ENCODE measurements at regions not wholly inside any gene's neighbourhood (a gene's known extent, or its start where the extent isn't known, plus 50 kb on each side); places are given as distances from the start of the nearest gene placed in this dataset.

GRCh38 chr2:168375195-168375798 is 80.8 kb upstream of the CERS6 start:
- H4K5ac ChIP-seq (ENCODE audit: insufficient read length, low read depth, low read length), result no peak overlapping the region
- no peak for TF ChIP-seq ASH2L (IDR thresholded peaks at IDR 0.05; ENCODE audit: low read length)
- no peak for TF ChIP-seq ZNF274 (IDR thresholded peaks at IDR 0.05; ENCODE audit: borderline replicate concordance, extremely low read depth, low read length)
- TF ChIP-seq TBP (IDR thresholded peaks at IDR 0.05; ENCODE audit: low read depth, low read length), result no peak
- no peak for TF ChIP-seq CEBPB (IDR thresholded peaks at IDR 0.05; ENCODE audit: low read depth, low read length)
- no peak for TF ChIP-seq BRCA1 (IDR thresholded peaks at IDR 0.05; ENCODE audit: low read depth, low read length)
- no peak for TF ChIP-seq KDM4A (IDR thresholded peaks at IDR 0.05; ENCODE audit: low read depth, low read length, severe bottlenecking)
- TF ChIP-seq ATF2 (IDR thresholded peaks at IDR 0.05; ENCODE audit: low read length), result no peak
- TF ChIP-seq KDM1A (IDR thresholded peaks at IDR 0.05; ENCODE audit: borderline replicate concordance, low read length), result no peak
- TF ChIP-seq JUN (IDR thresholded peaks at IDR 0.05; ENCODE audit: low read depth, low read length), result no peak
- no peak for TF ChIP-seq CHD2 (IDR thresholded peaks at IDR 0.05; ENCODE audit: low read length)
- TF ChIP-seq GABPA (IDR thresholded peaks at IDR 0.05; ENCODE audit: borderline replicate concordance, insufficient read depth, low read length), result no peak
- no peak for TF ChIP-seq HDAC2 (IDR thresholded peaks at IDR 0.05; ENCODE audit: borderline replicate concordance in 1 of 2, low read depth in 2 of 2, low read length in 2 of 2)
- TF ChIP-seq PHF8 (conservative IDR thresholded peaks at IDR 0.05; ENCODE audit: low read depth, low read length), result no peak
- no peak for TF ChIP-seq FOSL1 (IDR thresholded peaks at IDR 0.05; ENCODE audit: insufficient read depth, low read depth, low read length)

More at GRCh38 chr2:168375195-168375798, 80.8 kb upstream of the CERS6 start:
- Histone ChIP-seq H3K27me3 (replicated peaks in 1 of 4; ENCODE audit: control insufficient read depth in 3 of 4, extremely low read depth in 1 of 4, insufficient read depth in 3 of 4, low read length in 3 of 4) (no peaks in the 10 kb centered on the region), H4K8ac (ENCODE audit: extremely low read depth, insufficient read depth, low read length) (no peak overlapping the region), H2BK12ac (ENCODE audit: low read depth, low read length) (no peak overlapping the region), H2BK15ac (ENCODE audit: low read length) (no peak overlapping the region), H4K91ac (replicated peaks; ENCODE audit: insufficient read length, low read length) (no peak overlapping the region), H3K23ac (ENCODE audit: insufficient read length) (no peak overlapping the region), H2BK120ac (replicated peaks; ENCODE audit: low read depth, low read length) (no peak overlapping the region), H3K9ac (replicated peaks in 1 of 4; ENCODE audit: extremely low read depth in 1 of 4, low read depth in 3 of 4, low read length in 3 of 4) (no peak overlapping the region), H3K27ac (ENCODE audit: low read depth, low read length) (no peak overlapping the region), H3K4me1 (replicated peaks in 1 of 4; ENCODE audit: control insufficient read depth in 3 of 4, insufficient read depth in 4 of 4, low read length in 3 of 4) (no peaks in the 10 kb centered on the region), H3K18ac (ENCODE audit: extremely low read depth, low read length) (no peak overlapping the region), H3K4me2 (ENCODE audit: insufficient read depth in 1 of 2, low read depth in 2 of 2, low read length in 2 of 2) (no peak overlapping the region), H3K9me3 (ENCODE audit: insufficient read depth in 2 of 2, low read depth in 1 of 2, low read length in 1 of 2) (0 out of 4 replicates have a peak, but pooled peaks cover 0 to 3% of the 10 kb centered on the region in 2 experiments), H2AK5ac (ENCODE audit: low read depth, low read length) (no peak overlapping the region), H2BK20ac (ENCODE audit: low read length) (no peak overlapping the region), H3K79me2 (ENCODE audit: control insufficient read depth in 1 of 2, insufficient read depth in 2 of 2, low read length in 2 of 2) (no peaks in the 10 kb centered on the region), H3K14ac (ENCODE audit: insufficient read length) (no peak overlapping the region), H2AFZ (ENCODE audit: low read length) (no peak overlapping the region), H3K79me1 (ENCODE audit: low read depth, low read length) (no peaks in the 10 kb centered on the region), H3K36me3 (ENCODE audit: control insufficient read depth in 2 of 4, insufficient read depth in 4 of 4, low read length in 3 of 4) (no peaks in the 10 kb centered on the region), H3K4ac (replicated peaks; ENCODE audit: insufficient read length, low read depth, low read length) (no peak overlapping the region), H4K20me1 (replicated peaks in 1 of 2; ENCODE audit: control insufficient read depth in 1 of 2, insufficient read depth in 2 of 2, low read length in 2 of 2) (no peaks in the 10 kb centered on the region), H3K23me2 (ENCODE audit: low read depth, low read length) (no peaks in the 10 kb centered on the region), H2BK5ac (ENCODE audit: low read depth, low read length) (no peak overlapping the region), H3K56ac (replicated peaks; ENCODE audit: insufficient read length, low read depth, low read length) (no peak overlapping the region), H3K4me3 (ENCODE audit: extremely low read depth in 1 of 4, insufficient read depth in 2 of 4, low read depth in 3 of 4, low read length in 4 of 4) (no peak overlapping the region)
- ChIA-PET CTCF (ENCODE audit: partially characterized antibody) (no interaction called here), POLR2A (ENCODE audit: partially characterized antibody) (no interaction called here)
- FAIRE-seq, result no peak
- no peak for DNase-seq (ENCODE audit: low read depth in 1 of 2, low spot score in 2 of 2)
